H1 (cell line): ENCODE measurements at regions not wholly inside any gene's neighbourhood (a gene's known extent, or its start where the extent isn't known, plus 50 kb on each side); places are given as distances from the start of the nearest gene placed in this dataset.
"Not testable (repeated sequence)": the region's sequence is repeated elsewhere in the genome, so short reads cannot be mapped to it uniquely, and the experiment has no call there.

Experiments used
- E2F6 ChIP-seq: IDR thresholded peaks from 2 replicates; pipeline ENCODE4 v1.6.1; 2012; ENCODE audit warnings: inconsistent platforms
- EZH2 ChIP-seq: fragments of 200-600 bp; sonication (generic); IDR thresholded peaks from 2 replicates; pipeline ENCODE4 v1.7.1; 2012; ENCODE audit warnings: low read depth, mild to moderate bottlenecking, moderate library complexity, low read length, inconsistent platforms; ENCODE audit not compliant: severe bottlenecking
- POLR2A ChIP-seq, 2 experiments: IDR thresholded peaks; 1 replicate in 1 of 2; 2 replicates in 1 of 2; pipeline ENCODE4 v1.6.1; 2011; ENCODE audit warnings: low read depth in 2 of 2, low read length in 2 of 2, mild to moderate bottlenecking in 2 of 2; ENCODE audit errors: control extremely low read depth in 1 of 2

GRCh38 chr2:97302881-97303280 is 189.9 kb downstream of the ANKRD36 start:
- not testable (repeated sequence) for TF ChIP-seq POLR2A (IDR thresholded peaks at IDR 0.05; ENCODE audit: control extremely low read depth in 1 of 2, low read depth in 2 of 2, low read length in 2 of 2); EZH2; E2F6
